Activated CD4-positive, alpha-beta memory T cell treated with anti-CD3 and anti-CD28 coated beads, Interleukin-2, amount 10 ng/mL, durations not matched to agents 7 days and 5 days (primary cell): ENCODE measurements at regions not wholly inside any gene's neighbourhood (a gene's known extent, or its start where the extent isn't known, plus 50 kb on each side); places are given as distances from the start of the nearest gene placed in this dataset.
A peak's percentile ranks its signal among the peaks of the same experiment; 100 is the strongest.
"Not testable (repeated sequence)": the region's sequence is repeated elsewhere in the genome, so short reads cannot be mapped to it uniquely, and the experiment has no call there.

Experiments
- CTCF ChIA-PET: fragments of 350-600 bp; sonication (Branson Sonifier 250); formaldehyde crosslinking; loops from one replicate; lab custom pipeline; 2021; ENCODE audit warnings: antibody characterized with exemption, inconsistent platforms; lab: Charles Lee
- POLR2A ChIA-PET: fragments of 350-600 bp; sonication (Branson Sonifier 250); formaldehyde crosslinking; loops from one replicate; lab custom pipeline; 2021; ENCODE audit warnings: antibody characterized with exemption; lab: Charles Lee
- DNase-seq: peaks from one replicate; pipeline ENCODE4 v3.0.0-alpha.2; 2020
- H3K27ac Mint-ChIP-seq: one replicate; pipeline ENCODE4 v1.8.0; 2021; ENCODE audit warnings: mild to moderate bottlenecking, mixed read lengths
- H3K27me3 Mint-ChIP-seq: one replicate; pipeline ENCODE4 v1.8.0; 2021; ENCODE audit warnings: mixed read lengths
- H3K36me3 Mint-ChIP-seq: one replicate; pipeline ENCODE4 v1.8.0; 2021; ENCODE audit warnings: low read depth, mixed read lengths
- H3K4me1 Mint-ChIP-seq: one replicate; pipeline ENCODE4 v1.8.0; 2021; ENCODE audit warnings: mixed read lengths
- H3K4me3 Mint-ChIP-seq: one replicate; pipeline ENCODE4 v1.8.0; 2021; ENCODE audit warnings: mild to moderate bottlenecking, mixed read lengths
- H3K9me3 Mint-ChIP-seq: one replicate; pipeline ENCODE4 v1.8.0; 2021; ENCODE audit warnings: mixed read lengths

GRCh38 chr16:29108625-29109169, 123.8 kb downstream of the LAT start:
- CTCF ChIA-PET, H3K27ac Mint-ChIP-seq, H3K9me3 Mint-ChIP-seq, H3K27me3 Mint-ChIP-seq, DNase-seq, H3K4me3 Mint-ChIP-seq, POLR2A ChIA-PET: not testable (repeated sequence)
- Mint-ChIP-seq H3K36me3 (peaks cover 21% of the 10 kb centered on the region), H3K4me1 (peaks cover 31% of the 10 kb centered on the region)

- no peaks in the 10 kb centered on the region for H3K27me3 Mint-ChIP-seq
- ChIA-PET CTCF (no interaction called here), POLR2A (no interaction called here)
- no peaks in the 10 kb centered on the region for H3K9me3 Mint-ChIP-seq
- no peak overlapping the region for H3K4me3 Mint-ChIP-seq
- H3K27ac Mint-ChIP-seq = no peak overlapping the region
- H3K36me3 Mint-ChIP-seq = peaks cover 20% of the 10 kb centered on the region
- peaks cover 20% of the 10 kb centered on the region for H3K4me1 Mint-ChIP-seq
- DNase-seq = no peak
Measured at GRCh38 chr16:29107299-29107698, 122.4 kb downstream of the LAT start.

GRCh38 chr16:29106259-29106908, 121.5 kb downstream of the LAT start:
- H3K4me3 Mint-ChIP-seq, POLR2A ChIA-PET, H3K9me3 Mint-ChIP-seq, H3K27me3 Mint-ChIP-seq, H3K27ac Mint-ChIP-seq, DNase-seq, CTCF ChIA-PET: not testable (repeated sequence)
- Mint-ChIP-seq H3K4me1 (peaks cover 11% of the 10 kb centered on the region), H3K36me3 (peaks cover 20% of the 10 kb centered on the region)

- H3K27ac Mint-ChIP-seq, DNase-seq, POLR2A ChIA-PET, H3K27me3 Mint-ChIP-seq, H3K4me1 Mint-ChIP-seq, H3K9me3 Mint-ChIP-seq, H3K4me3 Mint-ChIP-seq, CTCF ChIA-PET: not testable (repeated sequence)
- peaks cover 13% of the 10 kb centered on the region for H3K36me3 Mint-ChIP-seq
Measured at GRCh38 chr16:29104600-29104999, 119.7 kb downstream of the LAT start.

- H3K27ac Mint-ChIP-seq, POLR2A ChIA-PET, DNase-seq, H3K4me3 Mint-ChIP-seq, H3K9me3 Mint-ChIP-seq, CTCF ChIA-PET, H3K4me1 Mint-ChIP-seq, H3K27me3 Mint-ChIP-seq: not testable (repeated sequence)
- peaks cover 17% of the 10 kb centered on the region for H3K36me3 Mint-ChIP-seq
Measured at GRCh38 chr16:29097965-29098364, 113.1 kb downstream of the LAT start.

GRCh38 chr16:29094729-29095624, 110.1 kb downstream of the LAT start:
- H3K4me1 Mint-ChIP-seq, DNase-seq, H3K4me3 Mint-ChIP-seq, H3K9me3 Mint-ChIP-seq, H3K27me3 Mint-ChIP-seq, POLR2A ChIA-PET: not testable (repeated sequence)
- H3K27ac Mint-ChIP-seq = peak overlapping the region; percentile 31
- CTCF ChIA-PET = interaction anchor here (0.7 kb wide), 1 partner anchor 544 kb away, joined by 3 read pairs; no protein-coding TSS in a partner anchor
- H3K36me3 Mint-ChIP-seq = peaks cover 20% of the 10 kb centered on the region

- DNase-seq, H3K9me3 Mint-ChIP-seq, POLR2A ChIA-PET, CTCF ChIA-PET, H3K27me3 Mint-ChIP-seq, H3K4me3 Mint-ChIP-seq, H3K4me1 Mint-ChIP-seq: not testable (repeated sequence)
- H3K36me3 Mint-ChIP-seq = peaks cover 20% of the 10 kb centered on the region
- H3K27ac Mint-ChIP-seq = peak overlapping the region; percentile 56
Measured at GRCh38 chr16:29094325-29094724, 109.5 kb downstream of the LAT start.

- H3K9me3 Mint-ChIP-seq, POLR2A ChIA-PET, CTCF ChIA-PET, H3K4me3 Mint-ChIP-seq, H3K27me3 Mint-ChIP-seq, DNase-seq, H3K27ac Mint-ChIP-seq: not testable (repeated sequence)
- Mint-ChIP-seq H3K36me3 (peaks cover 30% of the 10 kb centered on the region), H3K4me1 (peaks cover 16% of the 10 kb centered on the region)
Measured at GRCh38 chr16:29089679-29090078, 104.8 kb downstream of the LAT start.

GRCh38 chr16:29087673-29088072, 102.8 kb downstream of the LAT start:
- H3K9me3 Mint-ChIP-seq, H3K4me3 Mint-ChIP-seq, DNase-seq, POLR2A ChIA-PET, CTCF ChIA-PET, H3K27me3 Mint-ChIP-seq: not testable (repeated sequence)
- Mint-ChIP-seq H3K4me1 (peaks cover 13% of the 10 kb centered on the region), H3K27ac (peak overlapping the region; percentile 34), H3K36me3 (peaks cover 33% of the 10 kb centered on the region)

- Mint-ChIP-seq H3K36me3 (peaks cover 19% of the 10 kb centered on the region), H3K4me3 (peak overlapping the region; percentile 80), H3K4me1 (peaks cover 21% of the 10 kb centered on the region), H3K27ac (peak overlapping the region; percentile 76)
- POLR2A ChIA-PET, CTCF ChIA-PET, H3K9me3 Mint-ChIP-seq, H3K27me3 Mint-ChIP-seq: not testable (repeated sequence)
- DNase-seq = peak; percentile 50
Measured at GRCh38 chr16:29081829-29082639, 97.2 kb downstream of the LAT start.

GRCh38 chr16:29074554-29075402, 89.9 kb downstream of the LAT start:
- not testable (repeated sequence) for H3K27me3 Mint-ChIP-seq, H3K9me3 Mint-ChIP-seq
- Mint-ChIP-seq H3K27ac (peak overlapping the region; percentile 98), H3K36me3 (peaks cover 17% of the 10 kb centered on the region), H3K4me3 (peak overlapping the region; percentile 96), H3K4me1 (peaks cover 36% of the 10 kb centered on the region)
- ChIA-PET POLR2A (interaction anchor here (1.2 to 2.4 kb wide), 5 partner anchors 67 to 211 kb away, joined by 3 to 19 read pairs (median 6); partner anchors contain the start of genes LAT and SH2B1), CTCF (interaction anchor here (1.0 to 2.7 kb wide), 3 partner anchors 53 to 101 kb away, joined by 3 to 7 read pairs (median 5); partner anchors contain the start of gene SPNS1)
- peak; percentile 57 for DNase-seq

GRCh38 chr16:29062235-29062634, 77.4 kb downstream of the LAT start:
- H3K27me3 Mint-ChIP-seq, DNase-seq, H3K9me3 Mint-ChIP-seq, CTCF ChIA-PET, H3K27ac Mint-ChIP-seq, H3K4me3 Mint-ChIP-seq, POLR2A ChIA-PET, H3K4me1 Mint-ChIP-seq, H3K36me3 Mint-ChIP-seq: not testable (repeated sequence)
